GM12878 (cell line): ENCODE measurements at regions not wholly inside any gene's neighbourhood (a gene's known extent, or its start where the extent isn't known, plus 50 kb on each side); places are given as distances from the start of the nearest gene placed in this dataset.

Experiments
- ASH2L ChIP-seq: fragments of 300-600, 200-600 bp; sonication (generic); IDR thresholded peaks from 2 replicates; pipeline ENCODE4 v1.6.1; 2017; ENCODE audit warnings: low read depth, mild to moderate bottlenecking, borderline replicate concordance
- BACH1 ChIP-seq: fragments of 450-650 bp; IDR thresholded peaks from 2 replicates; pipeline ENCODE4 v1.6.1; 2017; ENCODE audit warnings: mild to moderate bottlenecking, borderline replicate concordance
- BMI1 ChIP-seq: fragments of 450-650 bp; IDR thresholded peaks from 2 replicates; pipeline ENCODE4 v1.6.1; 2016; ENCODE audit warnings: mild to moderate bottlenecking, moderate library complexity, borderline replicate concordance
- EED ChIP-seq: sonication (generic); IDR thresholded peaks from 2 replicates; pipeline ENCODE4 v1.6.1; 2016; ENCODE audit warnings: antibody characterized with exemption, low read depth
- ETV6 ChIP-seq, 2 experiments: fragments of 450-650 bp in 1 of 2; IDR thresholded peaks in 1 of 2; conservative IDR thresholded peaks in 1 of 2; 2 replicates each; pipeline ENCODE4 v1.6.1; 2014; ENCODE audit warnings: antibody characterized with exemption in 1 of 2, borderline replicate concordance in 1 of 2, low read depth in 1 of 2, mild to moderate bottlenecking in 1 of 2, moderate library complexity in 1 of 2
- KDM1A ChIP-seq: fragments of 200-600 bp; sonication (generic); IDR thresholded peaks from 2 replicates; pipeline ENCODE4 v1.6.1; 2016; ENCODE audit warnings: borderline replicate concordance
- MYB ChIP-seq: fragments of 150-350 bp; IDR thresholded peaks from 2 replicates; pipeline ENCODE4 v1.6.1; 2014; ENCODE audit warnings: mild to moderate bottlenecking, low read depth, low read length, borderline replicate concordance
- POLR2AphosphoS2 ChIP-seq: IDR thresholded peaks from 2 replicates; pipeline ENCODE4 v1.6.1; 2011; ENCODE audit warnings: low read depth, mild to moderate bottlenecking, low read length, improper control_type of control experiment, moderate library complexity
- SMAD5 ChIP-seq: IDR thresholded peaks from 2 replicates; pipeline ENCODE4 v1.6.1; 2016; ENCODE audit warnings: antibody characterized with exemption, low read depth
- TCF3 ChIP-seq: IDR thresholded peaks from 2 replicates; pipeline ENCODE4 v1.6.1; 2012; ENCODE audit warnings: low read depth, mild to moderate bottlenecking, low read length, borderline replicate concordance; ENCODE audit not compliant: insufficient read depth
- YY1 ChIP-seq: IDR thresholded peaks from 2 replicates; pipeline ENCODE4 v1.6.1; 2011; ENCODE audit warnings: low read depth, mild to moderate bottlenecking, low read length
- ZBTB11 ChIP-seq: fragments of 450-650 bp; formaldehyde crosslinking; IDR thresholded peaks from 2 replicates; pipeline ENCODE4 v1.5.0; 2022; ENCODE audit warnings: mild to moderate bottlenecking, missing genetic modification characterization
- TF ChIP-seq, protein P1 (sequence below): fragments of 450-650 bp; IDR thresholded peaks from 2 replicates; pipeline ENCODE4 v1.6.1; 2018; ENCODE audit warnings: borderline replicate concordance, mild to moderate bottlenecking; ENCODE audit not compliant: partially characterized antibody
- TF ChIP-seq, protein P2 (sequence below): IDR thresholded peaks from 2 replicates; pipeline ENCODE4 v1.6.1; 2012; ENCODE audit warnings: improper control_type of control experiment, low read depth, low read length; ENCODE audit not compliant: insufficient replicate concordance

- TF ChIP-seq, protein P1, sequence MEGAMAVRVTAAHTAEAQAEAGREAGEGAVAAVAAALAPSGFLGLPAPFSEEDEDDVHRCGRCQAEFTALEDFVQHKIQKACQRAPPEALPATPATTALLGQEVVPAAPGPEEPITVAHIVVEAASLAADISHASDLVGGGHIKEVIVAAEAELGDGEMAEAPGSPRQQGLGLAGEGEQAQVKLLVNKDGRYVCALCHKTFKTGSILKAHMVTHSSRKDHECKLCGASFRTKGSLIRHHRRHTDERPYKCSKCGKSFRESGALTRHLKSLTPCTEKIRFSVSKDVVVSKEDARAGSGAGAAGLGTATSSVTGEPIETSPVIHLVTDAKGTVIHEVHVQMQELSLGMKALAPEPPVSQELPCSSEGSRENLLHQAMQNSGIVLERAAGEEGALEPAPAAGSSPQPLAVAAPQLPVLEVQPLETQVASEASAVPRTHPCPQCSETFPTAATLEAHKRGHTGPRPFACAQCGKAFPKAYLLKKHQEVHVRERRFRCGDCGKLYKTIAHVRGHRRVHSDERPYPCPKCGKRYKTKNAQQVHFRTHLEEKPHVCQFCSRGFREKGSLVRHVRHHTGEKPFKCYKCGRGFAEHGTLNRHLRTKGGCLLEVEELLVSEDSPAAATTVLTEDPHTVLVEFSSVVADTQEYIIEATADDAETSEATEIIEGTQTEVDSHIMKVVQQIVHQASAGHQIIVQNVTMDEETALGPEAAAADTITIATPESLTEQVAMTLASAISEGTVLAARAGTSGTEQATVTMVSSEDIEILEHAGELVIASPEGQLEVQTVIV, result no peak
- TF ChIP-seq MYB (no peak), EED (no peak), POLR2AphosphoS2 (no peak), ETV6 (conservative IDR thresholded peaks at IDR 0.05 in 1 of 2, IDR thresholded peaks at IDR 0.05 in 1 of 2; ENCODE audit: borderline replicate concordance in 1 of 2, low read depth in 1 of 2) (no peak), ASH2L (no peak), SMAD5 (no peak), BACH1 (no peak), KDM1A (no peak), BMI1 (no peak), YY1 (no peak), ZBTB11 (CRISPR knock-in tag) (no peak), TCF3 (no peak)
- TF ChIP-seq, protein P2, sequence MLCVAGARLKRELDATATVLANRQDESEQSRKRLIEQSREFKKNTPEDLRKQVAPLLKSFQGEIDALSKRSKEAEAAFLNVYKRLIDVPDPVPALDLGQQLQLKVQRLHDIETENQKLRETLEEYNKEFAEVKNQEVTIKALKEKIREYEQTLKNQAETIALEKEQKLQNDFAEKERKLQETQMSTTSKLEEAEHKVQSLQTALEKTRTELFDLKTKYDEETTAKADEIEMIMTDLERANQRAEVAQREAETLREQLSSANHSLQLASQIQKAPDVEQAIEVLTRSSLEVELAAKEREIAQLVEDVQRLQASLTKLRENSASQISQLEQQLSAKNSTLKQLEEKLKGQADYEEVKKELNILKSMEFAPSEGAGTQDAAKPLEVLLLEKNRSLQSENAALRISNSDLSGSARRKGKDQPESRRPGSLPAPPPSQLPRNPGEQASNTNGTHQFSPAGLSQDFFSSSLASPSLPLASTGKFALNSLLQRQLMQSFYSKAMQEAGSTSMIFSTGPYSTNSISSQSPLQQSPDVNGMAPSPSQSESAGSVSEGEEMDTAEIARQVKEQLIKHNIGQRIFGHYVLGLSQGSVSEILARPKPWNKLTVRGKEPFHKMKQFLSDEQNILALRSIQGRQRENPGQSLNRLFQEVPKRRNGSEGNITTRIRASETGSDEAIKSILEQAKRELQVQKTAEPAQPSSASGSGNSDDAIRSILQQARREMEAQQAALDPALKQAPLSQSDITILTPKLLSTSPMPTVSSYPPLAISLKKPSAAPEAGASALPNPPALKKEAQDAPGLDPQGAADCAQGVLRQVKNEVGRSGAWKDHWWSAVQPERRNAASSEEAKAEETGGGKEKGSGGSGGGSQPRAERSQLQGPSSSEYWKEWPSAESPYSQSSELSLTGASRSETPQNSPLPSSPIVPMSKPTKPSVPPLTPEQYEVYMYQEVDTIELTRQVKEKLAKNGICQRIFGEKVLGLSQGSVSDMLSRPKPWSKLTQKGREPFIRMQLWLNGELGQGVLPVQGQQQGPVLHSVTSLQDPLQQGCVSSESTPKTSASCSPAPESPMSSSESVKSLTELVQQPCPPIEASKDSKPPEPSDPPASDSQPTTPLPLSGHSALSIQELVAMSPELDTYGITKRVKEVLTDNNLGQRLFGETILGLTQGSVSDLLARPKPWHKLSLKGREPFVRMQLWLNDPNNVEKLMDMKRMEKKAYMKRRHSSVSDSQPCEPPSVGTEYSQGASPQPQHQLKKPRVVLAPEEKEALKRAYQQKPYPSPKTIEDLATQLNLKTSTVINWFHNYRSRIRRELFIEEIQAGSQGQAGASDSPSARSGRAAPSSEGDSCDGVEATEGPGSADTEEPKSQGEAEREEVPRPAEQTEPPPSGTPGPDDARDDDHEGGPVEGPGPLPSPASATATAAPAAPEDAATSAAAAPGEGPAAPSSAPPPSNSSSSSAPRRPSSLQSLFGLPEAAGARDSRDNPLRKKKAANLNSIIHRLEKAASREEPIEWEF, result no peak
Observed at GRCh38 chr7:142540371-142540770, 208.9 kb upstream of the PRSS1 start (continued).
